Ishikawa (cell line): ENCODE measurements at regions not wholly inside any gene's neighbourhood (a gene's known extent, or its start where the extent isn't known, plus 50 kb on each side); places are given as distances from the start of the nearest gene placed in this dataset.

ENCODE experiments used
- CEBPB ChIP-seq: IDR thresholded peaks from 2 replicates; pipeline ENCODE4 v1.6.1; 2012
- CREB1 ChIP-seq: IDR thresholded peaks from 2 replicates; pipeline ENCODE4 v1.6.1; 2012; ENCODE audit warnings: low read depth
- EGR1 ChIP-seq: IDR thresholded peaks from 2 replicates; pipeline ENCODE4 v1.6.1; 2012
- EP300 ChIP-seq: IDR thresholded peaks from 2 replicates; pipeline ENCODE4 v1.6.1; 2012; ENCODE audit warnings: borderline replicate concordance
- FOXM1 ChIP-seq: IDR thresholded peaks from 2 replicates; pipeline ENCODE4 v1.6.1; 2012; ENCODE audit warnings: low read depth, borderline replicate concordance
- NFIC ChIP-seq: IDR thresholded peaks from 2 replicates; pipeline ENCODE4 v1.6.1; 2012
- RAD21 ChIP-seq: IDR thresholded peaks from 2 replicates; pipeline ENCODE4 v1.6.1; 2012; ENCODE audit warnings: low read depth
- REST ChIP-seq: IDR thresholded peaks from 2 replicates; pipeline ENCODE4 v1.6.1; 2012; ENCODE audit warnings: low read depth, mild to moderate bottlenecking
- TAF1 ChIP-seq: IDR thresholded peaks from 2 replicates; pipeline ENCODE4 v1.6.1; 2012; ENCODE audit warnings: low read depth, mild to moderate bottlenecking
- TCF12 ChIP-seq: IDR thresholded peaks from 2 replicates; pipeline ENCODE4 v1.6.1; 2012; ENCODE audit warnings: low read depth
- TEAD4 ChIP-seq: IDR thresholded peaks from 2 replicates; pipeline ENCODE4 v1.6.1; 2012
- USF1 ChIP-seq: IDR thresholded peaks from 2 replicates; pipeline ENCODE4 v1.6.1; 2012
- YY1 ChIP-seq: IDR thresholded peaks from 2 replicates; pipeline ENCODE4 v1.6.1; 2012; ENCODE audit warnings: low read depth
- ZBTB7A ChIP-seq: IDR thresholded peaks from 2 replicates; pipeline ENCODE4 v1.6.1; 2012; ENCODE audit warnings: low read depth
- TF ChIP-seq, protein P1 (sequence below): IDR thresholded peaks from 2 replicates; pipeline ENCODE4 v1.6.1; 2012

GRCh38 chr2:228597032-228597431 is 415.5 kb upstream of the SPHKAP start:
- no peak for TF ChIP-seq REST
- TF ChIP-seq ZBTB7A: no peak
- no peak for TF ChIP-seq USF1
- TF ChIP-seq EP300: no peak
- TF ChIP-seq EGR1: no peak
- TF ChIP-seq RAD21: no peak
- no peak for TF ChIP-seq TAF1
- TF ChIP-seq, protein P1, sequence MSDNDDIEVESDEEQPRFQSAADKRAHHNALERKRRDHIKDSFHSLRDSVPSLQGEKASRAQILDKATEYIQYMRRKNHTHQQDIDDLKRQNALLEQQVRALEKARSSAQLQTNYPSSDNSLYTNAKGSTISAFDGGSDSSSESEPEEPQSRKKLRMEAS: no peak
- no peak for TF ChIP-seq FOXM1
- TF ChIP-seq CEBPB: no peak
- TF ChIP-seq CREB1: no peak
- TF ChIP-seq TCF12: no peak
- TF ChIP-seq TEAD4: no peak
- no peak for TF ChIP-seq YY1
- no peak for TF ChIP-seq NFIC

DNA sequence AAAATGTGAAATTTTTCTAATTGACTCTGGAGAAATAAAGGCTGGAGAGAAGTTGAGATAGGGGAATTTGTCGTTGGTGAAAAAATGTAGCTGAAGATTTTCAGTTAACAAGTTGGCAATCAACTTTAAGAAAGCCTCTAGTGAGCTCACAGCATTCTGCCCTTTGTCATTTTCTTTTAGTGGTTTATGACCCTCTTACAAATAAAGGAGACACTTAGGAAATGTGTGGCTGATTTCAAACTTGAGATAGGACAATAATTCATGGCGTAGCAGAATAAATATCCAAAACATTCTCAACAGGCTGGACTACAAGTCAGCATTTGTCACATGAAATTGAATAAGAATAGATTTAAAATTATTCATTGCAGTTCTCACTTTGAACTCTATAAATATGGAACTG is 412.5 kb upstream of the SPHKAP start:
- TF ChIP-seq RAD21 (no peak), CREB1 (no peak), FOXM1 (no peak), USF1 (no peak), CEBPB (no peak), TAF1 (no peak), TCF12 (no peak), ZBTB7A (no peak), REST (no peak), YY1 (no peak), EP300 (no peak), EGR1 (no peak), TEAD4 (no peak), NFIC (no peak)
- TF ChIP-seq, protein P1: no peak

DNA sequence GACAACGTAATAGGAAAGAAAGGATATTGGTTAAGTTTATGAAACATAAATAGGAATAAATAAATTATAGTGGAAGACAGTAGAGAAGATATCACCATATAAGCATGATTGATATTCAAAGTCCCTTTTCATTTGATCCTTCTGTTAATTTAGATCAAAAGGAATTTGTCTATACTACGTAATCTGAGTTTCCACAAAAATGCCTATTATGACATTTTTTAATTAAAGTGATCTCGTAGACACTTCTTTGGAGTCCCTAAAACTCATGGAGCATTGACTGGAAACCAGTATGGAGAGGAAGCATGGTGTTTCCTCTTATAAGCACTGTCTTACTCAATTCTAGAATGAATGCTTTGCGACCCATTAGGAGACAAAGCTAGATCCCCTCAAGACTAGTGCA is 411.4 kb upstream of the SPHKAP start:
- no peak for TF ChIP-seq TEAD4
- TF ChIP-seq EP300: no peak
- TF ChIP-seq RAD21: no peak
- TF ChIP-seq TAF1: no peak
- TF ChIP-seq CREB1: no peak
- TF ChIP-seq USF1: no peak
- TF ChIP-seq NFIC: no peak
- TF ChIP-seq FOXM1: no peak
- TF ChIP-seq REST: no peak
- no peak for TF ChIP-seq YY1
- no peak for TF ChIP-seq CEBPB
- TF ChIP-seq ZBTB7A: no peak
- TF ChIP-seq, protein P1: no peak
- TF ChIP-seq TCF12: no peak

- TF ChIP-seq NFIC: no peak
- TF ChIP-seq TAF1: no peak
- no peak for TF ChIP-seq ZBTB7A
- no peak for TF ChIP-seq EGR1
- no peak for TF ChIP-seq CREB1
- no peak for TF ChIP-seq TCF12
- TF ChIP-seq CEBPB: no peak
- TF ChIP-seq RAD21: no peak
- TF ChIP-seq EP300: no peak
- TF ChIP-seq REST: no peak
- TF ChIP-seq, protein P1: no peak
- TF ChIP-seq USF1: no peak
- TF ChIP-seq FOXM1: no peak
- no peak for TF ChIP-seq TEAD4
- TF ChIP-seq YY1: no peak
Measured at GRCh38 chr2:228590681-228591080, 409.2 kb upstream of the SPHKAP start.
